CD14-positive monocyte (primary cell): ENCODE measurements at regions not wholly inside any gene's neighbourhood (a gene's known extent, or its start where the extent isn't known, plus 50 kb on each side); places are given as distances from the start of the nearest gene placed in this dataset.
"Not testable (repeated sequence)": the region's sequence is repeated elsewhere in the genome, so short reads cannot be mapped to it uniquely, and the experiment has no call there.

Experiments
- DNase-seq, 3 donors: peaks; one replicate each; pipeline ENCODE4 v3.0.0-alpha.2; 2011 to 2022
- H2AFZ ChIP-seq: 2 replicates; pipeline ENCODE4 v1.6.0; 2012; ENCODE audit warnings: mild to moderate bottlenecking, low read depth, low read length, inconsistent platforms; ENCODE audit not compliant: insufficient read depth, poor library complexity, severe bottlenecking
- H3K27ac ChIP-seq, 2 donors: 1 replicate in 1 of 2; 2 replicates in 1 of 2; pipeline ENCODE4 v1.5.1; 2012 to 2013; ENCODE audit warnings: low read length in 2 of 2, control low read depth in 1 of 2, inconsistent platforms in 1 of 2, low read depth in 1 of 2, mild to moderate bottlenecking in 1 of 2
- H3K27me3 ChIP-seq, 2 donors: one replicate each; pipeline versions ENCODE4 v1.6.0 to v1.6.1; 2011 to 2013; ENCODE audit warnings: low read length in 2 of 2; ENCODE audit not compliant: control insufficient read depth in 2 of 2, insufficient read depth in 2 of 2
- H3K36me3 ChIP-seq, 2 donors: replicated peaks in 1 of 2; 1 replicate in 1 of 2; 2 replicates in 1 of 2; pipeline versions ENCODE4 v1.5.1 to v1.6.1; 2012 to 2013; ENCODE audit warnings: low read length in 2 of 2, control low read depth in 1 of 2, inconsistent platforms in 1 of 2, mild to moderate bottlenecking in 1 of 2; ENCODE audit not compliant: insufficient read depth in 2 of 2, control insufficient read depth in 1 of 2
- H3K4me1 ChIP-seq, 2 donors: 1 replicate in 1 of 2; 2 replicates in 1 of 2; pipeline versions ENCODE4 v1.5.1 to v1.6.1; 2012 to 2013; ENCODE audit warnings: low read length in 2 of 2, control low read depth in 1 of 2, inconsistent platforms in 1 of 2, mild to moderate bottlenecking in 1 of 2, moderate library complexity in 1 of 2; ENCODE audit not compliant: insufficient read depth in 2 of 2, control insufficient read depth in 1 of 2
- H3K4me2 ChIP-seq: replicated peaks from 2 replicates; pipeline ENCODE3; 2012; ENCODE audit warnings: low read length, moderate library complexity, mild to moderate bottlenecking; ENCODE audit not compliant: poor library complexity, severe bottlenecking; ENCODE audit errors: extremely low read depth
- H3K4me3 ChIP-seq, 3 experiments: fragments of 200-600 bp in 1 of 3; sonication (generic) in 1 of 3; replicated peaks in 1 of 3; 1 replicate in 2 of 3; 2 replicates in 1 of 3; pipeline ENCODE4 v1.5.1; 2011 to 2013; ENCODE audit warnings: low read length in 3 of 3, mild to moderate bottlenecking in 3 of 3, control low read depth in 2 of 3, low read depth in 2 of 3, inconsistent platforms in 1 of 3, moderate library complexity in 1 of 3
- H3K79me2 ChIP-seq: 2 replicates; pipeline ENCODE4 v1.6.0; 2012; ENCODE audit warnings: mild to moderate bottlenecking, control low read depth, inconsistent platforms, low read length, moderate library complexity; ENCODE audit not compliant: insufficient read depth
- H3K9ac ChIP-seq: 2 replicates; pipeline ENCODE4 v1.6.0; 2017; ENCODE audit warnings: low read length, mild to moderate bottlenecking; ENCODE audit not compliant: insufficient read depth, poor library complexity, severe bottlenecking
- H3K9me3 ChIP-seq, 2 donors: replicated peaks in 1 of 2; 1 replicate in 1 of 2; 2 replicates in 1 of 2; pipeline versions ENCODE4 v1.5.1 to v1.6.1; 2012 to 2013; ENCODE audit warnings: low read length in 2 of 2, control low read depth in 1 of 2; ENCODE audit not compliant: control insufficient read depth in 1 of 2, insufficient read depth in 1 of 2
- H4K20me1 ChIP-seq: 2 replicates; pipeline ENCODE4 v1.6.0; 2012; ENCODE audit warnings: mild to moderate bottlenecking, low read length, control low read depth, moderate library complexity; ENCODE audit not compliant: insufficient read depth
- H3K27ac Mint-ChIP-seq, 7 donors: one replicate each; pipeline ENCODE4 v1.8.0; 2020; ENCODE audit warnings: mild to moderate bottlenecking in 7 of 7, mixed read lengths in 7 of 7, moderate library complexity in 6 of 7, inconsistent platforms in 2 of 7
- H3K27me3 Mint-ChIP-seq, 3 donors: one replicate each; pipeline ENCODE4 v1.8.0; 2021 to 2022; ENCODE audit warnings: low read depth in 3 of 3, mild to moderate bottlenecking in 3 of 3, mixed read lengths in 3 of 3, moderate library complexity in 3 of 3, inconsistent platforms in 1 of 3
- H3K36me3 Mint-ChIP-seq, 2 donors: one replicate each; pipeline ENCODE4 v1.8.0; 2020; ENCODE audit warnings: mixed read lengths in 2 of 2, inconsistent platforms in 1 of 2, mild to moderate bottlenecking in 1 of 2
- H3K4me1 Mint-ChIP-seq: one replicate; pipeline ENCODE4 v1.8.0; 2020; ENCODE audit warnings: mild to moderate bottlenecking, mixed read lengths
- H3K4me3 Mint-ChIP-seq, 2 donors: one replicate each; pipeline ENCODE4 v1.8.0; 2020; ENCODE audit warnings: mild to moderate bottlenecking in 2 of 2, mixed read lengths in 2 of 2, moderate library complexity in 1 of 2
- H3K9me3 Mint-ChIP-seq, 7 donors: one replicate each; pipeline ENCODE4 v1.8.0; 2020 to 2022; ENCODE audit warnings: mixed read lengths in 7 of 7, mild to moderate bottlenecking in 6 of 7, moderate library complexity in 6 of 7, inconsistent platforms in 2 of 7
- WGBS: methylation state at CpG from one replicate; pipeline ENCODE4 v1.1.5; 2013; ENCODE audit warnings: missing lambda C conversion rate; ENCODE audit not compliant: insufficient coverage; 5-methylcytosine and 5-hydroxymethylcytosine counted together
- intact Hi-C, 2 donors: fragments of 100-400 bp; cut with micrococcal nuclease; formaldehyde crosslinking; loops; one replicate each; pipeline versions ENCODE4 v1.15.0 to v1.15.1; 2023
- TF ChIP-seq, protein P1 (sequence below): fragments of 200-600 bp; IDR thresholded peaks from one replicate; pipeline ENCODE4 v1.8.0; 2022; ENCODE audit warnings: antibody characterized with exemption, mild to moderate bottlenecking

DNA sequence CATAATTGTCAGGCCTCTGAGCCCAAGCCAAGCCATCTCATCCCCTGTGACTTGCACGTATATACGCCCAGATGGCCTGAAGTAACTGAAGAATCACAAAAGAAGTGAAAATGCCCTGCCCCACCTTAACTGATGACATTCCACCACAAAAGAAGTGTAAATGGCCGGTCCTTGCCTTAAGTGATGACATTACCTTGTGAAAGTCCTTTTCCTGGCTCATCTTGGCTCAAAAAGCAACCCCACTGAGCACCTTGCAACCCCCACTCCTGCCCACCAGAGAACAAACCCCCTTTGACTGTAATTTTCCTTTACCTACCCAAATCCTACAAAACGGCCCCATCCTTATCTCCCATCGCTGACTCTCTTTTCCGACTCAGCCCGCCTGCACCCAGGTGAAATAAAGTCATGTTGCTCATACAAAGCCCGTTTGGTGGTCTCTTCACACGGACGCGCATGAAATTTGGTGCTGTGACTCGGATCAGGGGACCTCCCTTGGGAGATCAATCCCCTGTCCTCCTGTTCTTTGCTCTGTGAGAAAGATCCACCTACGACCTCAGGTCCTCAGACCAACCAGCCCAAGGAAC is 692.1 kb downstream of the EFNA5 start:
- H3K79me2 ChIP-seq, H3K27me3 Mint-ChIP-seq, H3K4me3 Mint-ChIP-seq, H2AFZ ChIP-seq, H3K9me3 ChIP-seq, H3K4me1 ChIP-seq, H3K27ac Mint-ChIP-seq, H3K4me1 Mint-ChIP-seq, H4K20me1 ChIP-seq, H3K27me3 ChIP-seq, H3K9ac ChIP-seq, H3K36me3 Mint-ChIP-seq, H3K36me3 ChIP-seq, intact Hi-C loops, H3K4me3 ChIP-seq, H3K27ac ChIP-seq, DNase-seq, H3K4me2 ChIP-seq: not testable (repeated sequence)
- 92% methylated on average over 4 of the region's 13 CpGs for WGBS
- peaks cover 4 to 19% (median 10%) of the 10 kb centered on the region in 7 donors for H3K9me3 Mint-ChIP-seq

DNA sequence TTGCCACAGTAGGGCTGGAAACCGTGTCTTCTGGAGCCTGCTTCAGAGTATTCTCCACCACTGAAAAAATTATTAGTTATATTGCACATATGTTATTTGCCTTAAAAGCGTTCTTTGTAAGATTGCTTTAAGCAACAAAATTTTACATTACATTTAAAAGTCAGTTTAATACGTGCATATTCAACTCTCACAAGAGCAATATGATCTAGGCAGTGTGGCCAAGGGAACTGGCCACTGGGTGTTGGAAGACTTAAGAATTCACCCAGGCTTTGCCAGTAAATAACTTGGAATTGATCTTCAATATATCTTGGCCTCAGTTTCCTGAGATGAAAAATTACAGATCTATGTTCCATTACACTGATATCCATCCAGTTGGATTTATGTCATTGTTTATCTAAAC is 694.4 kb downstream of the EFNA5 start:
- DNase-seq: no peak
- TF ChIP-seq, protein P1, sequence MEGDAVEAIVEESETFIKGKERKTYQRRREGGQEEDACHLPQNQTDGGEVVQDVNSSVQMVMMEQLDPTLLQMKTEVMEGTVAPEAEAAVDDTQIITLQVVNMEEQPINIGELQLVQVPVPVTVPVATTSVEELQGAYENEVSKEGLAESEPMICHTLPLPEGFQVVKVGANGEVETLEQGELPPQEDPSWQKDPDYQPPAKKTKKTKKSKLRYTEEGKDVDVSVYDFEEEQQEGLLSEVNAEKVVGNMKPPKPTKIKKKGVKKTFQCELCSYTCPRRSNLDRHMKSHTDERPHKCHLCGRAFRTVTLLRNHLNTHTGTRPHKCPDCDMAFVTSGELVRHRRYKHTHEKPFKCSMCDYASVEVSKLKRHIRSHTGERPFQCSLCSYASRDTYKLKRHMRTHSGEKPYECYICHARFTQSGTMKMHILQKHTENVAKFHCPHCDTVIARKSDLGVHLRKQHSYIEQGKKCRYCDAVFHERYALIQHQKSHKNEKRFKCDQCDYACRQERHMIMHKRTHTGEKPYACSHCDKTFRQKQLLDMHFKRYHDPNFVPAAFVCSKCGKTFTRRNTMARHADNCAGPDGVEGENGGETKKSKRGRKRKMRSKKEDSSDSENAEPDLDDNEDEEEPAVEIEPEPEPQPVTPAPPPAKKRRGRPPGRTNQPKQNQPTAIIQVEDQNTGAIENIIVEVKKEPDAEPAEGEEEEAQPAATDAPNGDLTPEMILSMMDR: no peak
- Mint-ChIP-seq H3K4me3 (no peak overlapping the region), H3K27ac (no peak overlapping the region), H3K4me1 (no peaks in the 10 kb centered on the region), H3K36me3 (no peaks in the 10 kb centered on the region), H3K9me3 (peaks cover 4 to 12% (median 8%) of the 10 kb centered on the region in 7 donors), H3K27me3 (peaks cover 0 to 6% (median 0%) of the 10 kb centered on the region in 3 donors)
- Histone ChIP-seq H3K36me3 (no peaks in the 10 kb centered on the region), H2AFZ (no peak overlapping the region), H3K27ac (no peak overlapping the region), H3K4me1 (no peaks in the 10 kb centered on the region), H3K4me2 (no peak overlapping the region), H3K79me2 (no peaks in the 10 kb centered on the region), H3K4me3 (no peak overlapping the region), H4K20me1 (no peaks in the 10 kb centered on the region), H3K9me3 (no peaks in the 10 kb centered on the region), H3K9ac (no peak overlapping the region), H3K27me3 (no peaks in the 10 kb centered on the region)
- intact Hi-C loops: no loop called here
- no CpG with 5 or more reads among the region's 3 CpGs for WGBS
